B cell (primary cell): ENCODE measurements at regions not wholly inside any gene's neighbourhood (a gene's known extent, or its start where the extent isn't known, plus 50 kb on each side); places are given as distances from the start of the nearest gene placed in this dataset.
A peak's percentile ranks its signal among the peaks of the same experiment; 100 is the strongest.

Experiments used
- ATAC-seq: fragments of 200-7000 bp; cut with Tn5 transposase; one replicate; pipeline ENCODE4 v1.10.0; 2021; ENCODE audit warnings: low read depth, mild to moderate bottlenecking, moderate number of reproducible peaks, moderate library complexity
- CTCF ChIA-PET: fragments of 350-600 bp; sonication (Branson Sonifier 250); formaldehyde crosslinking; loops from one replicate; lab custom pipeline; 2021; ENCODE audit warnings: antibody characterized with exemption, inconsistent platforms; lab: Charles Lee
- POLR2A ChIA-PET: fragments of 350-600 bp; sonication (Branson Sonifier 250); formaldehyde crosslinking; loops from one replicate; lab custom pipeline; 2021; ENCODE audit warnings: antibody characterized with exemption; lab: Charles Lee
- DNase-seq: peaks from one replicate; pipeline ENCODE4 v3.0.0; 2013
- H2AFZ ChIP-seq: 2 replicates; pipeline ENCODE4 v1.6.1; 2012; ENCODE audit warnings: mild to moderate bottlenecking, low read depth, low read length; ENCODE audit not compliant: insufficient read depth, poor library complexity, severe bottlenecking
- H3K27ac ChIP-seq, 2 donors: 1 replicate in 1 of 2; 2 replicates in 1 of 2; pipeline ENCODE4 v1.5.1; 2012 to 2013; ENCODE audit warnings: low read length in 2 of 2, mild to moderate bottlenecking in 2 of 2, moderate library complexity in 1 of 2
- H3K27me3 ChIP-seq, 4 experiments: fragments of 200-600 bp in 1 of 4; sonication (generic) in 1 of 4; replicated peaks in 1 of 4; 1 replicate in 2 of 4; 2 replicates in 2 of 4; pipeline versions ENCODE4 v1.6.1 to v1.7.0; 2013 to 2016; ENCODE audit warnings: low read length in 3 of 4, mild to moderate bottlenecking in 2 of 4, mixed read lengths in 1 of 4, moderate library complexity in 1 of 4; ENCODE audit not compliant: insufficient read depth in 4 of 4, control insufficient read depth in 3 of 4; ENCODE audit errors: control extremely low read depth in 1 of 4
- H3K36me3 ChIP-seq, 2 experiments: replicated peaks in 1 of 2; 1 replicate in 1 of 2; 2 replicates in 1 of 2; pipeline versions ENCODE4 v1.6.1 to v1.7.1; 2013; ENCODE audit warnings: low read length in 1 of 2; ENCODE audit not compliant: insufficient read depth in 2 of 2, control insufficient read depth in 1 of 2; ENCODE audit errors: control extremely low read depth in 1 of 2, extremely low read depth in 1 of 2
- H3K4me1 ChIP-seq, 2 donors: fragments of 200-600 bp in 1 of 2; sonication (generic) in 1 of 2; 1 replicate in 1 of 2; 2 replicates in 1 of 2; pipeline versions ENCODE4 v1.5.1 to v1.6.1; 2013 to 2017; ENCODE audit warnings: low read length in 2 of 2; ENCODE audit not compliant: control insufficient read depth in 2 of 2, insufficient read depth in 2 of 2
- H3K4me2 ChIP-seq: replicated peaks from 2 replicates; pipeline ENCODE3; 2012; ENCODE audit warnings: mild to moderate bottlenecking, low read depth, low read length; ENCODE audit not compliant: poor library complexity, severe bottlenecking
- H3K4me3 ChIP-seq, 5 experiments: fragments of 200-600 bp in 1 of 5; sonication (generic) in 1 of 5; 1 replicate in 3 of 5; 2 replicates in 2 of 5; pipeline versions ENCODE4 v1.5.1 to v1.7.0; 2011 to 2016; ENCODE audit warnings: low read length in 4 of 5, mild to moderate bottlenecking in 4 of 5, low read depth in 2 of 5, control low read depth in 1 of 5, moderate library complexity in 1 of 5; ENCODE audit not compliant: insufficient read depth in 1 of 5; ENCODE audit errors: control extremely low read depth in 1 of 5, extremely low read depth in 1 of 5
- H3K79me2 ChIP-seq: fragments of 200-600 bp; sonication (generic); one replicate; pipeline ENCODE4 v1.6.0; 2016; ENCODE audit warnings: low read length; ENCODE audit not compliant: control insufficient read depth, insufficient read depth
- H3K9ac ChIP-seq: fragments of 200-600 bp; sonication (generic); 2 replicates; pipeline ENCODE4 v1.6.1; 2017; ENCODE audit warnings: mild to moderate bottlenecking, low read length, moderate library complexity
- H3K9me3 ChIP-seq, 3 donors: one replicate each; pipeline versions ENCODE4 v1.6.1 to v1.7.1; 2013; ENCODE audit warnings: low read length in 2 of 3; ENCODE audit not compliant: control insufficient read depth in 2 of 3, insufficient read depth in 1 of 3; ENCODE audit errors: control extremely low read depth in 1 of 3
- H4K20me1 ChIP-seq: 2 replicates; pipeline ENCODE4 v1.6.0; 2012; ENCODE audit warnings: mild to moderate bottlenecking, low read length; ENCODE audit not compliant: insufficient read depth, control insufficient read depth, poor library complexity, severe bottlenecking
- H3K27ac Mint-ChIP-seq: one replicate; pipeline ENCODE4 v1.8.0; 2021; ENCODE audit warnings: mixed read lengths
- H3K27me3 Mint-ChIP-seq: one replicate; pipeline ENCODE4 v1.8.0; 2021; ENCODE audit warnings: mixed read lengths
- H3K4me1 Mint-ChIP-seq: one replicate; pipeline ENCODE4 v1.8.0; 2021; ENCODE audit warnings: mixed read lengths
- H3K4me3 Mint-ChIP-seq: one replicate; pipeline ENCODE4 v1.8.0; 2021; ENCODE audit warnings: mixed read lengths
- H3K9me3 Mint-ChIP-seq: one replicate; pipeline ENCODE4 v1.8.0; 2022; ENCODE audit warnings: mixed read lengths; ENCODE audit not compliant: insufficient read depth
- EZH2 ChIP-seq: IDR thresholded peaks from 2 replicates; pipeline ENCODE4 v1.6.1; 2012; ENCODE audit warnings: borderline replicate concordance, low read depth, mild to moderate bottlenecking, moderate library complexity, low read length; ENCODE audit not compliant: insufficient read depth, poor library complexity, severe bottlenecking
- WGBS: methylation state at CpG from one replicate; pipeline ENCODE4 v1.1.5; 2013; ENCODE audit warnings: missing lambda C conversion rate; ENCODE audit not compliant: insufficient coverage; 5-methylcytosine and 5-hydroxymethylcytosine counted together
- intact Hi-C: fragments of 100-400 bp; cut with micrococcal nuclease; formaldehyde crosslinking; loops from one replicate; pipeline ENCODE4 v1.10.0; 2022
- TF ChIP-seq, protein P1 (sequence below): fragments of 200-600 bp; IDR thresholded peaks from one replicate; pipeline ENCODE4 v1.8.0; 2022; ENCODE audit warnings: antibody characterized with exemption, mild to moderate bottlenecking

DNA sequence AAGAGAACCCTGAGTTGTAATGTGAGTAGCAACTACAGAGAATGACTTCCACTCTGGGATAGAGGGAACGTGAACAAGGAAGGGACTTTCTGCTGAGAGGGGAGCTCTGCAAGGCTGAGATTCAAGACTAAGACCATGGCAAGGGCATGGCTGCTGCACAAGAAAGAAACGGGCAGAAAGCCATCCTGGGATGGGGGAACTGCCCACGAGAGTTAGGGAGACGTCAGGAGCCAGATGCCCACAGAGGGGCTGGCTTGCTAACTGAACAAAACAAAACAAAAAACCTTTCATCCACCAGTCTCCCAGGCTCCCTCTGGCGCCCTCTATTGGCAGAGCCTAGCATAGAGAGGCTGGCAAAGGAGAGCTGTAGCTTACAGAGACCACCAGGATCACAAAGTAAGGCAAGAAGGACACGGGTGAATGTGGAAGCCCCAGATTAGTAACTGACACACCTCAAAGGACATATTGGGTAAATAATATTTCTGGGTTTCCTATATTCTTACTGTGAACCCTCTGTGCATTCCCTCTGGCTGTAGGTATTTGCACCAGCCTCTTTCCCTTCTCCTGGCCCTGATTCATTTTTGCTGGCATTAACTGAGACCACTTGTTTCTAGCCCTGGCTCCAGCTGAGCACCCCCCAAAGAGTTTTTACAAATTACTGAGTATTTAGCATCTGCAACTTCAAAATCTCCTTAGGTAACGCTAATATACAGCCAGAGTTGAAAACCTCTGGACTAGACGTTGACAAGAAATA, 338.3 kb downstream of the EMP1 start:
- ATAC-seq, result no peak
- Histone ChIP-seq H3K4me2 (no peak overlapping the region), H3K4me3 (no peak overlapping the region), H2AFZ (no peak overlapping the region), H3K9me3 (no peaks in the 10 kb centered on the region), H4K20me1 (no peaks in the 10 kb centered on the region), H3K79me2 (no peaks in the 10 kb centered on the region), H3K27ac (no peak overlapping the region), H3K4me1 (peaks cover 43 to 44% of the 10 kb centered on the region in 2 donors), H3K9ac (no peak overlapping the region), H3K27me3 (no peaks in the 10 kb centered on the region), H3K36me3 (no peaks in the 10 kb centered on the region)
- no peaks in the 10 kb centered on the region for H3K27me3 Mint-ChIP-seq
- H3K4me3 Mint-ChIP-seq, result peak overlapping the region; percentile 30
- intact Hi-C loops, result loop anchor here (5.0 kb wide), 2 partner anchors 533 to 622 kb away; partner anchors contain the start of gene HEBP1
- no peak for TF ChIP-seq EZH2
- TF ChIP-seq, protein P1, sequence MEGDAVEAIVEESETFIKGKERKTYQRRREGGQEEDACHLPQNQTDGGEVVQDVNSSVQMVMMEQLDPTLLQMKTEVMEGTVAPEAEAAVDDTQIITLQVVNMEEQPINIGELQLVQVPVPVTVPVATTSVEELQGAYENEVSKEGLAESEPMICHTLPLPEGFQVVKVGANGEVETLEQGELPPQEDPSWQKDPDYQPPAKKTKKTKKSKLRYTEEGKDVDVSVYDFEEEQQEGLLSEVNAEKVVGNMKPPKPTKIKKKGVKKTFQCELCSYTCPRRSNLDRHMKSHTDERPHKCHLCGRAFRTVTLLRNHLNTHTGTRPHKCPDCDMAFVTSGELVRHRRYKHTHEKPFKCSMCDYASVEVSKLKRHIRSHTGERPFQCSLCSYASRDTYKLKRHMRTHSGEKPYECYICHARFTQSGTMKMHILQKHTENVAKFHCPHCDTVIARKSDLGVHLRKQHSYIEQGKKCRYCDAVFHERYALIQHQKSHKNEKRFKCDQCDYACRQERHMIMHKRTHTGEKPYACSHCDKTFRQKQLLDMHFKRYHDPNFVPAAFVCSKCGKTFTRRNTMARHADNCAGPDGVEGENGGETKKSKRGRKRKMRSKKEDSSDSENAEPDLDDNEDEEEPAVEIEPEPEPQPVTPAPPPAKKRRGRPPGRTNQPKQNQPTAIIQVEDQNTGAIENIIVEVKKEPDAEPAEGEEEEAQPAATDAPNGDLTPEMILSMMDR, result peak; percentile 64
- POLR2A ChIA-PET, result no interaction called here
- peaks cover 45% of the 10 kb centered on the region for H3K4me1 Mint-ChIP-seq
- no peak overlapping the region for H3K27ac Mint-ChIP-seq
- no peaks in the 10 kb centered on the region for H3K9me3 Mint-ChIP-seq
- 68% methylated on average over 6 of the region's 8 CpGs for WGBS
- DNase-seq, result peak; percentile 50
- CTCF ChIA-PET, result interaction anchor here (0.6 to 1.5 kb wide), 5 partner anchors 13 to 1961 kb away, joined by 3 to 6 read pairs (median 4); no protein-coding TSS in a partner anchor

DNA sequence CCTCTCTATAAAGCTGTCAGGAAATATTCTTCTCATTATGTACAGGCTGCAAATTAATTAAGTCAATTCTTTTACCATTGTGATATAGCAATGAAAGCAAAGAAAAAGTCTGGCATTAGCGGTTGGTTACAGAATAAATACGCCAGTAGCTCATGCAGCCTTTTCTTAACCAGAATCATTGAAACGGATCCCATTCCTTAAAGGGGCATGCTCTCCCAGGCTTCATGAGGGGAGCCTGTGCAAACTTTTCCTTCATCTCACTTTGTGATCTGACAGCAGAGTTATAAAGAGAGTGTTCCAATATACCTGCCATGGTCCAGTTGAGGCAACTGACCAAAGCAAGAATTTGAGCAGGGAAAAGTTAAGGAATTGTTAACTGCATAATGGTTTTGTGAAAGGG, 337.7 kb downstream of the EMP1 start:
- no peaks in the 10 kb centered on the region for H3K79me2 ChIP-seq
- ChIA-PET CTCF (interaction anchor here (0.6 to 1.5 kb wide), 2 partner anchors 37 to 1960 kb away, joined by 4 read pairs; no protein-coding TSS in a partner anchor), POLR2A (no interaction called here)
- H3K27ac ChIP-seq, result no peak overlapping the region
- intact Hi-C loops, result no loop called here
- TF ChIP-seq, protein P1, result no peak
- TF ChIP-seq EZH2, result no peak
- no peaks in the 10 kb centered on the region for H3K27me3 ChIP-seq
- 100% methylated on average over 1 of the region's 3 CpGs for WGBS
- no peaks in the 10 kb centered on the region for H3K36me3 ChIP-seq
- H3K4me3 ChIP-seq, result no peak overlapping the region
- DNase-seq, result no peak
- H3K4me2 ChIP-seq, result no peak overlapping the region
- Mint-ChIP-seq H3K4me3 (peak overlapping the region; percentile 30), H3K9me3 (no peaks in the 10 kb centered on the region), H3K27me3 (no peaks in the 10 kb centered on the region), H3K4me1 (peaks cover 45% of the 10 kb centered on the region), H3K27ac (no peak overlapping the region)
- ATAC-seq, result no peak
- H3K9ac ChIP-seq, result no peak overlapping the region
- peaks cover 43 to 44% of the 10 kb centered on the region in 2 donors for H3K4me1 ChIP-seq
- no peak overlapping the region for H2AFZ ChIP-seq
- H4K20me1 ChIP-seq, result no peaks in the 10 kb centered on the region
- H3K9me3 ChIP-seq, result no peaks in the 10 kb centered on the region
